ENCODE measurements at regions not wholly inside any gene's neighbourhood (a gene's known extent, or its start where the extent isn't known, plus 50 kb on each side); places are given as distances from the start of the nearest gene placed in this dataset.
"Not testable (repeated sequence)": the region's sequence is repeated elsewhere in the genome, so short reads cannot be mapped to it uniquely, and the experiment has no call there.

GRCh38 chr2:139610512-139610911, 830.3 kb upstream of the NXPH2 start:
- Histone ChIP-seq H3K27me3 (no peaks in the 10 kb centered on the region), H3K36me3 (no peaks in the 10 kb centered on the region), H3K9me3 (replicated peaks) (no peaks in the 10 kb centered on the region), H3K4me3 (no peak overlapping the region), H3K27ac (no peak overlapping the region), H3K4me1 (no peaks in the 10 kb centered on the region; the same call in 1 of the 2 replicates)
- DNase-seq, result no peak

- Histone ChIP-seq H3K36me3 (no peaks in the 10 kb centered on the region), H3K9me3 (replicated peaks) (no peaks in the 10 kb centered on the region), H3K4me3 (no peak overlapping the region), H3K4me1 (no peaks in the 10 kb centered on the region), H3K27ac (no peak overlapping the region), H3K27me3 (no peaks in the 10 kb centered on the region)
- DNase-seq, result no peak
Observed at GRCh38 chr2:139609109-139609508, 828.9 kb upstream of the NXPH2 start.

- no peaks in the 10 kb centered on the region for H3K36me3 ChIP-seq
- H3K27ac ChIP-seq, result no peak overlapping the region
- no peaks in the 10 kb centered on the region for H3K9me3 ChIP-seq (replicated peaks)
- H3K27me3 ChIP-seq, result no peaks in the 10 kb centered on the region
- DNase-seq, result no peak
- no peak overlapping the region for H3K4me3 ChIP-seq
- no peaks in the 10 kb centered on the region for H3K4me1 ChIP-seq
Observed at GRCh38 chr2:139605668-139606067, 825.5 kb upstream of the NXPH2 start.

- no peaks in the 10 kb centered on the region; the same call in 1 of the 2 replicates for H3K27me3 ChIP-seq
- no peaks in the 10 kb centered on the region for H3K4me1 ChIP-seq
- DNase-seq, result no peak
- no peak overlapping the region for H3K27ac ChIP-seq
- no peaks in the 10 kb centered on the region for H3K36me3 ChIP-seq
- no peak overlapping the region for H3K4me3 ChIP-seq
- no peaks in the 10 kb centered on the region for H3K9me3 ChIP-seq (replicated peaks)
Observed at GRCh38 chr2:139600166-139600565, 820.0 kb upstream of the NXPH2 start.

GRCh38 chr2:139585101-139585500, 804.9 kb upstream of the NXPH2 start:
- no peak for DNase-seq
- no peak overlapping the region for H3K4me3 ChIP-seq
- H3K27ac ChIP-seq, result no peak overlapping the region
- no peaks in the 10 kb centered on the region for H3K4me1 ChIP-seq
- no peaks in the 10 kb centered on the region for H3K36me3 ChIP-seq
- no peaks in the 10 kb centered on the region for H3K27me3 ChIP-seq
- H3K9me3 ChIP-seq (replicated peaks), result no peaks in the 10 kb centered on the region

- DNase-seq, result no peak
- no peak overlapping the region for H3K27ac ChIP-seq
- no peaks in the 10 kb centered on the region for H3K27me3 ChIP-seq
- H3K36me3 ChIP-seq, result no peaks in the 10 kb centered on the region
- H3K4me3 ChIP-seq, result no peak overlapping the region
- H3K9me3 ChIP-seq (replicated peaks), result no peaks in the 10 kb centered on the region; the same call in 1 of the 2 replicates
- no peaks in the 10 kb centered on the region for H3K4me1 ChIP-seq
Observed at GRCh38 chr2:139574371-139574770, 794.2 kb upstream of the NXPH2 start.

- no peak overlapping the region for H3K4me3 ChIP-seq
- H3K4me1 ChIP-seq, result no peaks in the 10 kb centered on the region
- no peak for DNase-seq
- no peak overlapping the region for H3K27ac ChIP-seq
- H3K27me3 ChIP-seq, result no peaks in the 10 kb centered on the region
- no peaks in the 10 kb centered on the region for H3K9me3 ChIP-seq (replicated peaks)
- no peaks in the 10 kb centered on the region for H3K36me3 ChIP-seq
Observed at GRCh38 chr2:139556789-139557188, 776.6 kb upstream of the NXPH2 start.

GRCh38 chr2:139550873-139551272, 770.7 kb upstream of the NXPH2 start:
- Histone ChIP-seq H3K27me3 (no peaks in the 10 kb centered on the region), H3K36me3 (no peaks in the 10 kb centered on the region), H3K27ac (no peak overlapping the region), H3K4me3 (no peak overlapping the region), H3K4me1 (no peaks in the 10 kb centered on the region), H3K9me3 (replicated peaks) (no peaks in the 10 kb centered on the region)
- no peak for DNase-seq

- Histone ChIP-seq H3K9me3 (replicated peaks) (no peaks in the 10 kb centered on the region), H3K27ac (no peak overlapping the region), H3K4me3 (no peak overlapping the region), H3K36me3 (no peaks in the 10 kb centered on the region), H3K4me1 (no peaks in the 10 kb centered on the region), H3K27me3 (no peaks in the 10 kb centered on the region)
- DNase-seq, result no peak
Observed at GRCh38 chr2:139550341-139550740, 770.2 kb upstream of the NXPH2 start.

GRCh38 chr2:139544186-139544851, 764.1 kb upstream of the NXPH2 start:
- Histone ChIP-seq H3K36me3 (no peaks in the 10 kb centered on the region), H3K9me3 (replicated peaks) (no peaks in the 10 kb centered on the region), H3K4me1 (no peaks in the 10 kb centered on the region), H3K27me3 (no peaks in the 10 kb centered on the region), H3K27ac (no peak overlapping the region), H3K4me3 (no peak overlapping the region)
- no peak for DNase-seq

GRCh38 chr2:139538332-139539020, 758.3 kb upstream of the NXPH2 start:
- not testable (repeated sequence) for H3K4me3 ChIP-seq; DNase-seq; H3K36me3 ChIP-seq; H3K27me3 ChIP-seq; H3K9me3 ChIP-seq (replicated peaks); H3K27ac ChIP-seq; H3K4me1 ChIP-seq

GRCh38 chr2:139529080-139529479, 748.9 kb upstream of the NXPH2 start:
- Histone ChIP-seq H3K36me3 (no peaks in the 10 kb centered on the region), H3K9me3 (replicated peaks) (no peaks in the 10 kb centered on the region), H3K4me3 (no peak overlapping the region), H3K27me3 (no peaks in the 10 kb centered on the region), H3K4me1 (no peaks in the 10 kb centered on the region), H3K27ac (no peak overlapping the region)
- DNase-seq, result no peak

- Histone ChIP-seq H3K9me3 (replicated peaks) (no peaks in the 10 kb centered on the region), H3K36me3 (no peaks in the 10 kb centered on the region), H3K27me3 (no peaks in the 10 kb centered on the region), H3K4me1 (no peaks in the 10 kb centered on the region), H3K4me3 (no peak overlapping the region), H3K27ac (no peak overlapping the region)
- DNase-seq, result no peak
Observed at GRCh38 chr2:139526781-139527180, 746.6 kb upstream of the NXPH2 start.

- no peaks in the 10 kb centered on the region for H3K4me1 ChIP-seq
- H3K4me3 ChIP-seq, result no peak overlapping the region
- no peaks in the 10 kb centered on the region for H3K9me3 ChIP-seq (replicated peaks)
- no peak for DNase-seq
- H3K36me3 ChIP-seq, result no peaks in the 10 kb centered on the region
- H3K27ac ChIP-seq, result no peak overlapping the region
- H3K27me3 ChIP-seq, result no peaks in the 10 kb centered on the region
Observed at GRCh38 chr2:139518321-139518720, 738.1 kb upstream of the NXPH2 start.

- no peaks in the 10 kb centered on the region for H3K27me3 ChIP-seq
- DNase-seq, result no peak
- no peaks in the 10 kb centered on the region for H3K9me3 ChIP-seq (replicated peaks)
- no peak overlapping the region for H3K4me3 ChIP-seq
- H3K27ac ChIP-seq, result no peak overlapping the region
- no peaks in the 10 kb centered on the region for H3K36me3 ChIP-seq
- no peaks in the 10 kb centered on the region for H3K4me1 ChIP-seq
Observed at GRCh38 chr2:139514951-139515350, 734.8 kb upstream of the NXPH2 start.

GRCh38 chr2:139495851-139496250, 715.7 kb upstream of the NXPH2 start:
- Histone ChIP-seq H3K27me3 (no peaks in the 10 kb centered on the region), H3K9me3 (replicated peaks) (no peaks in the 10 kb centered on the region), H3K36me3 (no peaks in the 10 kb centered on the region), H3K4me1 (no peaks in the 10 kb centered on the region), H3K27ac (no peak overlapping the region), H3K4me3 (no peak overlapping the region)
- no peak for DNase-seq

Measured in SJCRH30 (cell line).